ENCODE measurements at regions not wholly inside any gene's neighbourhood (a gene's known extent, or its start where the extent isn't known, plus 50 kb on each side); places are given as distances from the start of the nearest gene placed in this dataset.
A peak's percentile ranks its signal among the peaks of the same experiment; 100 is the strongest.

- intact Hi-C loops (cut with DNase I; ENCODE audit: low total_unique reads) (no loop called here), in situ Hi-C loops (cut with MboI; ENCODE audit: low sequenced_read_pairs in 4 of 4) (loop anchor here (25.0 kb wide), 4 partner anchors 218 to 443 kb away; no protein-coding TSS in a partner anchor)
- H3K4me1 ChIP-seq = no peaks in the 10 kb centered on the region
- H3K9me3 ChIP-seq = no peaks in the 10 kb centered on the region
- no peak overlapping the region for H3K27ac ChIP-seq
- ATAC-seq (no peak), DNase-seq (no peak)
- H3K36me3 ChIP-seq = no peaks in the 10 kb centered on the region
- TF ChIP-seq CTCF (IDR thresholded peaks at IDR 0.05 in 4 of 5, conservative IDR thresholded peaks at IDR 0.05 in 1 of 5) = no peak
- no peak for TF ChIP-seq POLR2A (IDR thresholded peaks at IDR 0.05)
- peaks cover 0 to 12% (median 8%) of the 10 kb centered on the region in 3 donors for H3K27me3 ChIP-seq
- H3K4me3 ChIP-seq = no peak overlapping the region
Measured at GRCh38 chr1:5519366-5520135, 472.7 kb downstream of the NPHP4 start.

DNA sequence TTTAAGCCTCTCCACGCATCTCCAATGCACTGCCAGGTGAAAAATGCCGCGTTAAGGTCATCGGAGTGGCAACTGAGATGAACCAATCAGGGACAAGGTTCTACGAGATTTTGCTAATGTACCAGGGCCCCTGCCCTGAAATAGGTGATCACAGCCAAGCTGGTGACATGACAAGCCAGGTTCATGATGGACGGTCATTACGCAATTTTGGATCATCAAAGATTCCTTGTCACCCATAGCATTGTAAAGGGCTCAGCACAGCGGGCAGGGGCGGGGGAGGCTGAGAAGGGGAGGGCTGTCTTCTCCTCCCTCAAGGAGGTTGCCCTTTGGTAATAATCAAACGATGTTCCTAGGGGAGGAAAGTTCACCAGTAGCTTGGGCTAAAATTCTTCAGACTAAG, 475.5 kb downstream of the NPHP4 start:
- Histone ChIP-seq H3K27ac (no peak overlapping the region), H3K27me3 (peaks cover 0 to 3% (median 2%) of the 10 kb centered on the region in 3 donors), H3K4me1 (no peaks in the 10 kb centered on the region), H3K4me3 (no peak overlapping the region), H3K9me3 (no peaks in the 10 kb centered on the region), H3K36me3 (no peaks in the 10 kb centered on the region)
- intact Hi-C loops (cut with DNase I; ENCODE audit: low total_unique reads) (no loop called here), in situ Hi-C loops (cut with MboI; ENCODE audit: low sequenced_read_pairs in 4 of 4) (loop anchor here (25.0 kb wide), 4 partner anchors 221 to 446 kb away; no protein-coding TSS in a partner anchor)
- ATAC-seq (no peak), DNase-seq (no peak)
- no peak for TF ChIP-seq POLR2A (IDR thresholded peaks at IDR 0.05)
- no peak for TF ChIP-seq CTCF (IDR thresholded peaks at IDR 0.05 in 4 of 5, conservative IDR thresholded peaks at IDR 0.05 in 1 of 5)

DNA sequence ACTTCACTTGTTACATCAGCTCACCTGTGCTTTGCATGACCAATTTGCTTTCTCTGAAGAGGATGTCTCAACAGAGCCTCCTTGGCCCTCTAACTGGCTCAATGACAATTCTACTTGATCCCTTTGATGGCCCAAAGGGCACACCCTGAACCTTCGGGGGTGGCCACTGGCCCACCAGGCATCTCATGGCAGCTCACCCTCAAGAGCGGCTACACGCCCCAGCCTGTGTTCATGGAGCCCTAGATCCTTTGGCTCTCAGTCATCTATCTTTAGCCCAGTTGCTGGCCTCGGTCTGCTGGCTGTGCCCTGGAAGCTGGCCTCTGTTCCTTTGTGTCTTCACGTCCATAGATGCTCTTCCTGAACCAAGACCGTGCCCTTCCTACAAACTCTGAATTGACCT, 476.7 kb downstream of the NPHP4 start:
- intact Hi-C loops (cut with DNase I; ENCODE audit: low total_unique reads) = no loop called here
- Histone ChIP-seq H3K27me3 (peaks cover 0 to 3% (median 2%) of the 10 kb centered on the region in 3 donors), H3K4me1 (no peaks in the 10 kb centered on the region), H3K4me3 (no peak overlapping the region), H3K36me3 (no peaks in the 10 kb centered on the region), H3K27ac (no peak overlapping the region), H3K9me3 (no peaks in the 10 kb centered on the region)
- TF ChIP-seq POLR2A (IDR thresholded peaks at IDR 0.05) = no peak
- TF ChIP-seq CTCF (IDR thresholded peaks at IDR 0.05 in 4 of 5, conservative IDR thresholded peaks at IDR 0.05 in 1 of 5) = no peak
- DNase-seq (no peak), ATAC-seq (no peak)
- in situ Hi-C loops (cut with MboI; ENCODE audit: low sequenced_read_pairs in 4 of 4) = loop anchor here (25.0 kb wide), 4 partner anchors 222 to 447 kb away; no protein-coding TSS in a partner anchor

DNA sequence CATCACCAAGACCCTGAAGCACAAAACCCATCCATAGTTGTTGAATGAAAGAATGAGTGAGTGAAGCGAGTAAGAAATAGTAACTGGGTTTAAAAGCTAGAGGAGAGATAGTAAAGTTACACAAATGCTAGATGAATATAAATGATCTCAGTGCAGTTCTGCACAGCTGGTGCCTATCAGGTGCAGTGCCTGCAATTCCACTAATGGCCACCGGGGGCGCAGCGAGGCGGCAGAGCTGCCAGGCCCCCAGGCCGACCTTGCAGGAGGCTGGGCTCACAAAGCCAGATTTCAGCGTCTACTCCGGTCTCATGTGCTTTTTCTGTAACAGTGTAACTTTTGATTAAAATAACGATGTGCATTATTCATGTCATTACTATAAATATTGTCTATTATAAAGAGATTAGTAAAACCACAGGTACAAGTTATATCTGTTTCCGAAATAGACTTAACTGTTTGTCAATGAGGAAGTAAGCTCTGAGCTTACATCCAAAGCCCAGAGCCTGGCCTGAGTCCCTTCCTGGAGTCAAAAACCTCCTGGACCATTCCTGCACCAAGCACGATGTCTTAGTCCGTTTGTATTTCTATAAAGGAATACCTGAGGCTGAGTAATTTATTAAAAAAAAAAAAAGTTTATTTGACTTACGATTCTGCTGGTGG, 477.6 kb downstream of the NPHP4 start:
- DNase-seq (peak in 1 of 2 donors; percentile 28), ATAC-seq (peak in 1 of 2 donors; percentile 56)
- no peak overlapping the region for H3K27ac ChIP-seq
- intact Hi-C loops (cut with DNase I; ENCODE audit: low total_unique reads) (loop anchor here (5.0 kb wide), 1 partner anchor 403 kb away; no protein-coding TSS in a partner anchor), in situ Hi-C loops (cut with MboI; ENCODE audit: low sequenced_read_pairs in 4 of 4) (loop anchor here (25.0 kb wide), 4 partner anchors 223 to 448 kb away; no protein-coding TSS in a partner anchor)
- peaks cover 0 to 3% (median 2%) of the 10 kb centered on the region in 3 donors for H3K27me3 ChIP-seq
- H3K9me3 ChIP-seq = no peaks in the 10 kb centered on the region
- H3K4me3 ChIP-seq = no peak overlapping the region
- no peaks in the 10 kb centered on the region for H3K36me3 ChIP-seq
- no peaks in the 10 kb centered on the region for H3K4me1 ChIP-seq
- TF ChIP-seq POLR2A (IDR thresholded peaks at IDR 0.05) (no peak), CTCF (IDR thresholded peaks at IDR 0.05 in 4 of 5, conservative IDR thresholded peaks at IDR 0.05 in 1 of 5) (peak; percentile 76 to 99 (median 84))

Data from gastrocnemius medialis (tissue), 4 donors.